ENCODE measurements at regions not wholly inside any gene's neighbourhood (a gene's known extent, or its start where the extent isn't known, plus 50 kb on each side); places are given as distances from the start of the nearest gene placed in this dataset.

GRCh38 chr12:27190761-27191160 lies 53.3 kb upstream of the STK38L start:
- intact Hi-C loops (cut with micrococcal nuclease): no loop called here
- H3K79me2 ChIP-seq (ENCODE audit: insufficient read depth, low read length): no peaks in the 10 kb centered on the region
- H3K4me1 ChIP-seq (ENCODE audit: control insufficient read depth in 1 of 2, insufficient read depth in 2 of 2, low read length in 2 of 2): no peaks in the 10 kb centered on the region
- no peak overlapping the region for H3K4me3 ChIP-seq (replicated peaks in 1 of 2; ENCODE audit: low read depth in 1 of 2, low read length in 2 of 2)
- ChIA-PET RAD21 (ENCODE audit: low non-redundant PET in 1 of 2, low total read pairs in 2 of 2, uncharacterized antibody in 2 of 2, unreplicated experiment in 2 of 2) (no interaction called here), CTCF (no interaction called here), POLR2A (no interaction called here)
- no peak overlapping the region for H3K27ac ChIP-seq (ENCODE audit: low read depth, low read length)
- H3K9me3 ChIP-seq (ENCODE audit: control insufficient read depth in 1 of 2, insufficient read depth in 1 of 2, low read depth in 1 of 2, low read length in 2 of 2): no peaks in the 10 kb centered on the region
- no peaks in the 10 kb centered on the region for H4K20me1 ChIP-seq (ENCODE audit: insufficient read depth)
- H3K27me3 ChIP-seq (ENCODE audit: insufficient read depth, low read length): no peaks in the 10 kb centered on the region
- BruUV-seq (replicated peaks): no TSS peak
- H3K9ac ChIP-seq (ENCODE audit: low read length): no peak overlapping the region
- H3K4me2 ChIP-seq (ENCODE audit: low read length): no peak overlapping the region
- no peak for ATAC-seq
- H3K9me2 ChIP-seq (ENCODE audit: insufficient read depth): no peaks in the 10 kb centered on the region
- no peak for TF ChIP-seq FOSL1 (IDR thresholded peaks at IDR 0.05; ENCODE audit: low read depth)
- no peak for TF ChIP-seq ZBTB33 (IDR thresholded peaks at IDR 0.05; ENCODE audit: extremely low read depth, insufficient replicate concordance, low read length)
- no peak for TF ChIP-seq CBX3 (IDR thresholded peaks at IDR 0.05; ENCODE audit: low read depth)
- no peak for TF ChIP-seq ELF1 (IDR thresholded peaks at IDR 0.05; ENCODE audit: borderline replicate concordance, low read depth)
- no peak for TF ChIP-seq SIN3A (IDR thresholded peaks at IDR 0.05; ENCODE audit: low read depth)
- no peak for TF ChIP-seq EGR1 (IDR thresholded peaks at IDR 0.05; ENCODE audit: low read depth)
- TF ChIP-seq CTCF (IDR thresholded peaks at IDR 0.05 in 2 of 3, conservative IDR thresholded peaks at IDR 0.05 in 1 of 3; ENCODE audit: borderline replicate concordance in 1 of 3, insufficient read depth in 1 of 3, low read depth in 2 of 3, low read length in 2 of 3): no peak
- no peak for DNase-seq (ENCODE audit: low read depth, low spot score)
- no peak overlapping the region for H2AFZ ChIP-seq (ENCODE audit: low read depth, low read length, poor library complexity, severe bottlenecking)
- H3K36me3 ChIP-seq (ENCODE audit: control insufficient read depth in 1 of 2, insufficient read depth in 2 of 2, low read length in 2 of 2): no peaks in the 10 kb centered on the region

All from HCT116 (cell line).